ENCODE measurements at regions not wholly inside any gene's neighbourhood (a gene's known extent, or its start where the extent isn't known, plus 50 kb on each side); places are given as distances from the start of the nearest gene placed in this dataset.

- no peak for TF ChIP-seq CTCF (IDR thresholded peaks at IDR 0.05)
- TF ChIP-seq POLR2A (IDR thresholded peaks at IDR 0.05): no peak
Observed at GRCh38 chr4:157918036-157918832, 254.6 kb downstream of the GASK1B start.

Measured in sigmoid colon (tissue), 3 donors.